UCSD-AML1 (cell line): ENCODE measurements at regions not wholly inside any gene's neighbourhood (a gene's known extent, or its start where the extent isn't known, plus 50 kb on each side); places are given as distances from the start of the nearest gene placed in this dataset.

Source experiments
- DNase-seq: peaks from one replicate; lab custom pipeline; 2025; ENCODE audit not compliant: unreplicated experiment; lab: John Stamatoyannopoulos, UW

- DNase-seq, result no peak
Measured at GRCh38 chr2:207235621-207236020, 69.9 kb upstream of the KLF7 start.

GRCh38 chr2:207236156-207236935 lies 70.6 kb upstream of the KLF7 start:
- DNase-seq, result no peak

- peak; percentile 80 for DNase-seq
Measured at GRCh38 chr2:207238831-207239701, 73.3 kb upstream of the KLF7 start.

GRCh38 chr2:207239754-207240494 lies 74.2 kb upstream of the KLF7 start:
- no peak for DNase-seq

DNA sequence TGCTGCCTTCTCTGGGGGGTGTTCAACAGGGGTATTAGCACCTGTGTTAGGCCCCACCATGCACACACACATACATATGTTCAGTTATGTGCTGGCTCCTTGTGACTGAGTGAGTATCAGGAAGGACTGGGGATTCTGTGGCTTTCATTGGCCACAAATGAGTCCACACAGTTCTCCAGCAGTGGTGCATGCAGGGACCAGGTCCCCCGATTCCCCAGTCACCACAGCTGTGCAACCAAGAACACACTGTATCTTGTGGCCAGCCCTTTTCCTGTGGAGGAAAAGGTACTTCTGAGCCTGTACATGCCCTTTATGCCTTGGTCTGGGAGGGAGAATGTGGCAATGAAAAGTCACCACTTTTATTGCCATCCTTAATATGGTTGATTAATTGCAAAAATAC lies 74.9 kb upstream of the KLF7 start:
- DNase-seq, result peak; percentile 65

- DNase-seq, result peak; percentile 37
Measured at GRCh38 chr2:207241198-207241597, 75.5 kb upstream of the KLF7 start.

DNA sequence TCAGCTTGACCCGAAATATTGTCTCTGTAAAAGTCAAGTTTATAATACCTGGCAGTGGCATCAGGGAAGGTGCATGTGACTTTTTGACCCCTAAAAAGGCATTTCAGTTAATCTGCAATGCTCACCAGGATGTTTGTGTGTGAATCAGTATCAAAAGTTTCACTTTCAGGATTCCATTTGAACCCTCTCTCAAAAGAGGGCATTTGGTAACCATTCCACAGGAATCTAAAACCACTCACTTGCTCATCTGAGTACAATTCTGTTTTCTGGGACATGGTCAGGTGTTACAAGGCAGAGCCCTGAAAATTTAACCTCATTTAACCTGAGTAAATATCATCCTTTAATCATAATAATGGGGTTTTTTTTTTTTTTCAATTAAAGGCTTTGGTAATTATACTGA lies 77.9 kb upstream of the KLF7 start:
- no peak for DNase-seq

DNA sequence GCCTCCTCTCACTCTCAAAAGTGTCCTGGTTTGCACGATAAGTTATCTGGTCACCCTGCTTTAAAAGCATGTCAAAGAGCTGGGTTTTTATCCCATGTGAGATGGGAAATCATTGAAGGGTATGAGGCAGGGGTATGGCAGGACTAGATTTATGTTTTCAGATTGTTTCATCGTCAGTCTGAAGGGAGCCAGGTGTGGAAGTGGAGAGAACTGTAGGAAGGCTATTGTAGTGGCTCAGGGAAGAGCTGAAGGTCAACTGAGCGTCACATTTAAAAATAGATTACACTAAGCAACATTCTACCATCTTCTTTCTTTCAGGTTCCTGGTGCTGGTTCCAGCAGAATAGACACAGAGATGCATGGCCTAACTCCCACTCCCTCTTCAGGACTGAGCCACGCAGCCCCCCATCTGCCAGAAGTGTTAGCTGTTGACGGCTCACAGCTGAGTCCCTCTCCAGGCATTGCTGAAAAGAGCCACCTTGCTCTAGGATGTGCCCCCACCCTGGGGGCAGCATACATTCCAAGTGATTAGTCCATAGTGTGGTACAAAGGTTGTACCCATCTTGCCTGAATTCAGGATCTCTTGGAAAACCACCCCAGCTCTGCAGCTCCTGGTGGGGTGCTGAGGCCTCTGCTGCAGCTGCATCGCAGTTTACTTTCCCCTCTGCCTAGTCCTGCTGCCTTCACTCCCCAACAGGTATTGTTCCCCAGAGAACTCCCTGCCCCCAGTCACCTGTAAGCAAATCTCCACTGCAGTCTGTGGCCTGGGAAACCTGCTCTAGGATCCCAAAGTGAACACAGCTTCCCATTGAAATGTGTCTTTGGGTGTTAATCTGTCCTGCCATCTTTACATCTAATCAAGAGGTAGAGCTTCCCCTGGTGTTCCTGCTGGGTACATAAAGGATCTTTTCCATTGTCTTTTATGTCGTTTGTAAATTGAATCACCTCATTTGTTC lies 79.5 kb upstream of the KLF7 start:
- no peak for DNase-seq

GRCh38 chr2:207248702-207249377 lies 83.1 kb upstream of the KLF7 start:
- DNase-seq, result no peak

- DNase-seq, result no peak
Measured at GRCh38 chr2:207251022-207251421, 85.3 kb upstream of the KLF7 start.

- DNase-seq, result no peak
Measured at GRCh38 chr2:207251573-207252192, 85.9 kb upstream of the KLF7 start.

GRCh38 chr2:207252416-207252815 lies 86.7 kb upstream of the KLF7 start:
- no peak for DNase-seq

DNA sequence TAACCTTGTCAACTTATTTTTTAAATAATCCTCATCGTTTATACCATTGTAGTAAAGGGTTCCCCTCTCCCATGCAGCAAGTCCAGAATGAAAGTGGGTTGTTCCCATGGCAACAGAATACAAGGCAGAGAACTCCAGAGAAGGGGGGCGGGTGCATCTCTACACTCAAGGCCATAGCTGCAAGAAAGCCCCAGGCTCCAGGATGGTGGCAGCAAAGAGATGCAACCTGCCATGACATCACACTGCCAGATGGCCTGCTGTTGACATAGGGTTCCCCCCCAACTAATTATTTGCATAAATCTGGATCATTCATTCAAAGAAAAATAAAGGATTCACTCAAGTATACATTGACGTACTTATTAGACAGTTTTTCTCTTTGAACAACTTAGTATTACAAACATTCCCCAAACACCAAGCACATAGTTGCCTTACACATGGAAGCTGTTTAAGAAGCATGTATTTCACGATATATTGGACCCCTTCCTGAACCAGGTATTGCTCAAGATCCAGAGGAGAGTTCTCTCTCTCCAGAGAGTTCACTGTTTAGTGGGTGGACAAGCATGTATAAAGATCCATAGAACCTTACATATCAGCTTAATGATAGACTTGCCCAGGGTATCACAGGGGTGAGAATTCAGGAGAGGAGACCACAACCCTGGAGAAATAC lies 87.4 kb upstream of the KLF7 start:
- DNase-seq, result no peak

GRCh38 chr2:207253666-207254345 lies 88.1 kb upstream of the KLF7 start:
- DNase-seq, result no peak

GRCh38 chr2:207254591-207255464 lies 89.1 kb upstream of the KLF7 start:
- no peak for DNase-seq

DNA sequence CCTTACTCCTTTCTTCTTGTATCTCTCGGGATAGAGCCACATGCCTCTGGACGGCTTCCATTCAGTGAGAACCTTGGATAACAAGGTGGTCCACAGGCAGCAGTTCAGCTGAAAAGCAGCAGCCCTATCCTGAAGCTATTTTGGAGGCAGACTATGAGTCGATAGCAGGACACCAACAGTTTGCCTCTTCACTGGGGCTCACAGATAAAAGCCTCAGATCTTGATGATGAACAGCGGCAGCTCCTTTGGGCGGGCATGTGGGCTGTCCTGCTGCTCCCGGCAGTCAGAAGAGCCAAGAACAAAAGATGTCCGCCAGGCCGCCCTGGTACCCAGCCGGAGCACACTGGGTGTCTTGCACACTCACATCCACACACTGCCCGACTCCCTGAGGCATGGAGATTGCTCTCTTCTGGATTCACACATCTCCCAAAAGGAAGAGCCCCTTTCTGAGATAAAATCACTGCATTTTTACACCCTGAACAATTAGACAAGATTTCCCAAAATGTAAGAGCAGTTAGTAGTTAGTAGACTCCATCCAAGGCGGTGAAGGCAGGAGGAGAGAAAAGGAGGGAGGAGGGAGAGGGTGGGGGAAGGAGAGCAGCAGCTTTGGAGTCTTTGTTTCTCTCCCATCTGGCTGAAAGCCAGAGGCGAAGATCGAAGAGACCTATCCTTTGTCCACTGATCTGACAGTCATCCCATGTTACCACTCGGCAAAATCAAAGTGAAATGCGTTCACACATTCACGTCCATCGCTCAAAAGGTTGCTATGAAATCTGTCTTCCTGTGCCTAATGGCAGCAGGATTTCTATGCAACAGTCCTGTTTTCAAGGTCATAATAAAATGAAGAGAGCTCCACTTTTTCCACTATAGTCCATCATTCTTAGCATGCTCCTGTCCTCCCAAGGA lies 90.1 kb upstream of the KLF7 start:
- DNase-seq, result no peak
